Smooth muscle cell (in vitro differentiated cells): ENCODE measurements at regions not wholly inside any gene's neighbourhood (a gene's known extent, or its start where the extent isn't known, plus 50 kb on each side); places are given as distances from the start of the nearest gene placed in this dataset.
A peak's percentile ranks its signal among the peaks of the same experiment; 100 is the strongest.

Experiments used
- DNase-seq: peaks from one replicate; lab custom pipeline; 2025; ENCODE audit not compliant: unreplicated experiment; lab: John Stamatoyannopoulos, UW
- H2AFZ ChIP-seq: fragments of 200-600 bp; sonication (generic); 2 replicates; pipeline ENCODE4 v1.6.0; 2016; ENCODE audit warnings: antibody characterized with exemption, low read depth, mild to moderate bottlenecking
- H3F3A ChIP-seq: fragments of 200-600 bp; sonication (generic); 2 replicates; pipeline ENCODE4 v1.6.0; 2017; ENCODE audit warnings: antibody characterized with exemption, low read depth
- H3K27ac ChIP-seq: fragments of 200-600 bp; sonication (generic); 2 replicates; pipeline ENCODE4 v1.5.1; 2016; ENCODE audit warnings: low read depth, mild to moderate bottlenecking
- H3K27me3 ChIP-seq: fragments of 200-600 bp; sonication (generic); 2 replicates; pipeline ENCODE4 v1.6.1; 2016; ENCODE audit warnings: low read depth, mild to moderate bottlenecking
- H3K36me3 ChIP-seq: fragments of 200-600 bp; sonication (generic); 2 replicates; pipeline ENCODE4 v1.5.1; 2016; ENCODE audit warnings: low read depth
- H3K4me1 ChIP-seq: fragments of 200-600 bp; sonication (generic); 2 replicates; pipeline ENCODE4 v1.5.1; 2016; ENCODE audit warnings: low read depth
- H3K4me2 ChIP-seq: fragments of 200-600 bp; sonication (generic); 2 replicates; pipeline ENCODE4 v1.6.0; 2016; ENCODE audit warnings: mild to moderate bottlenecking
- H3K4me3 ChIP-seq: fragments of 200-600 bp; sonication (generic); 2 replicates; pipeline ENCODE4 v1.5.1; 2016; ENCODE audit warnings: mild to moderate bottlenecking
- H3K79me2 ChIP-seq: fragments of 200-600 bp; sonication (generic); 2 replicates; pipeline ENCODE4 v1.6.0; 2016; ENCODE audit warnings: low read depth, mild to moderate bottlenecking
- H3K9ac ChIP-seq: fragments of 200-600 bp; sonication (generic); 2 replicates; pipeline ENCODE4 v1.6.0; 2016; ENCODE audit warnings: low read depth
- H3K9me3 ChIP-seq: fragments of 200-600 bp; sonication (generic); replicated peaks from 2 replicates; pipeline ENCODE4 v1.5.1; 2016; ENCODE audit warnings: low read depth
- H4K20me1 ChIP-seq: fragments of 200-600 bp; sonication (generic); 2 replicates; pipeline ENCODE4 v1.6.0; 2016; ENCODE audit warnings: low read depth
- whole genome bisulfite sequencing: methylation state at CpG from one replicate; pipeline ENCODE4 v1.1.7; 2016; ENCODE audit warnings: low lambda C conversion rate; 5-methylcytosine and 5-hydroxymethylcytosine counted together
- TF ChIP-seq, protein P1 (sequence below): fragments of 200-600 bp; sonication (generic); IDR thresholded peaks from 2 replicates; pipeline ENCODE4 v1.5.1; 2017; ENCODE audit warnings: borderline replicate concordance, mild to moderate bottlenecking, antibody characterized with exemption; ENCODE audit not compliant: insufficient read depth, poor library complexity, severe bottlenecking

- no peak overlapping the region for H3K4me2 ChIP-seq
- H3K79me2 ChIP-seq: no peaks in the 10 kb centered on the region
- DNase-seq: no peak
- no peaks in the 10 kb centered on the region for H3K27me3 ChIP-seq
- H3K27ac ChIP-seq: no peak overlapping the region
- whole genome bisulfite sequencing: 89% methylated on average over 3 of the region's 3 CpGs
- TF ChIP-seq, protein P1, sequence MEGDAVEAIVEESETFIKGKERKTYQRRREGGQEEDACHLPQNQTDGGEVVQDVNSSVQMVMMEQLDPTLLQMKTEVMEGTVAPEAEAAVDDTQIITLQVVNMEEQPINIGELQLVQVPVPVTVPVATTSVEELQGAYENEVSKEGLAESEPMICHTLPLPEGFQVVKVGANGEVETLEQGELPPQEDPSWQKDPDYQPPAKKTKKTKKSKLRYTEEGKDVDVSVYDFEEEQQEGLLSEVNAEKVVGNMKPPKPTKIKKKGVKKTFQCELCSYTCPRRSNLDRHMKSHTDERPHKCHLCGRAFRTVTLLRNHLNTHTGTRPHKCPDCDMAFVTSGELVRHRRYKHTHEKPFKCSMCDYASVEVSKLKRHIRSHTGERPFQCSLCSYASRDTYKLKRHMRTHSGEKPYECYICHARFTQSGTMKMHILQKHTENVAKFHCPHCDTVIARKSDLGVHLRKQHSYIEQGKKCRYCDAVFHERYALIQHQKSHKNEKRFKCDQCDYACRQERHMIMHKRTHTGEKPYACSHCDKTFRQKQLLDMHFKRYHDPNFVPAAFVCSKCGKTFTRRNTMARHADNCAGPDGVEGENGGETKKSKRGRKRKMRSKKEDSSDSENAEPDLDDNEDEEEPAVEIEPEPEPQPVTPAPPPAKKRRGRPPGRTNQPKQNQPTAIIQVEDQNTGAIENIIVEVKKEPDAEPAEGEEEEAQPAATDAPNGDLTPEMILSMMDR: no peak
- no peaks in the 10 kb centered on the region for H3K36me3 ChIP-seq
- H4K20me1 ChIP-seq: no peaks in the 10 kb centered on the region
- no peak overlapping the region for H2AFZ ChIP-seq
- no peak overlapping the region for H3K4me3 ChIP-seq
- H3F3A ChIP-seq: no peaks in the 10 kb centered on the region
- no peaks in the 10 kb centered on the region for H3K9me3 ChIP-seq
- H3K4me1 ChIP-seq: no peaks in the 10 kb centered on the region
- H3K9ac ChIP-seq: no peak overlapping the region
Measured at GRCh38 chr18:73189718-73190117, 321.9 kb upstream of the NETO1 start.

DNA sequence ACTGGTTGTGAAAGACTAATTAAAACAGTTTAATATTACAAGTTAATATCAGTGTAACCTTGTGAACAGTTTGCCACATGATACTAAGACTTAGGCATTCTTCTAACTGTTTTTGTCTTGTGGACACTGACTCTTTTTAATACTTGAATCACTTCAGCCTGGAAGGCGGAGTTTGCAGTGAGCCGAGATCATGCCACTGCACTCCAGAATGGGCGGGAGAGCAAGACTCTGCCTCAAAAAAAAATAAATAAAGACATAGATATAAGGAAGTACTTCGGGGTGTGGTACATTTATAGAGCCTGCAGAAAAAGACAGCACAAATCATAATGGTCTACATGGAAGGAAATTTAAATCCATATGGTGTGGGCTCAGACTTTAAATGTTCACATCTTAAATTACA, 300.4 kb upstream of the NETO1 start:
- Histone ChIP-seq H3K9me3 (no peaks in the 10 kb centered on the region), H3F3A (no peaks in the 10 kb centered on the region), H3K36me3 (no peaks in the 10 kb centered on the region), H3K4me3 (no peak overlapping the region), H3K4me2 (peak overlapping the region; percentile 23), H2AFZ (no peak overlapping the region), H3K27me3 (no peaks in the 10 kb centered on the region), H3K4me1 (no peaks in the 10 kb centered on the region), H3K9ac (no peak overlapping the region), H3K79me2 (no peaks in the 10 kb centered on the region), H4K20me1 (no peaks in the 10 kb centered on the region), H3K27ac (no peak overlapping the region)
- DNase-seq: no peak
- WGBS: 56% methylated on average over 4 of the region's 4 CpGs
- TF ChIP-seq, protein P1: no peak

GRCh38 chr18:73164430-73164829, 296.6 kb upstream of the NETO1 start:
- no peaks in the 10 kb centered on the region for H3K4me1 ChIP-seq
- H3K27me3 ChIP-seq: no peaks in the 10 kb centered on the region
- H2AFZ ChIP-seq: peak overlapping the region; percentile 30
- H4K20me1 ChIP-seq: no peaks in the 10 kb centered on the region
- H3K4me3 ChIP-seq: no peak overlapping the region
- no peak overlapping the region for H3K9ac ChIP-seq
- no peak for DNase-seq
- H3K4me2 ChIP-seq: no peak overlapping the region
- H3F3A ChIP-seq: no peaks in the 10 kb centered on the region
- no peaks in the 10 kb centered on the region for H3K79me2 ChIP-seq
- no peaks in the 10 kb centered on the region for H3K9me3 ChIP-seq
- TF ChIP-seq, protein P1: no peak
- no peaks in the 10 kb centered on the region for H3K36me3 ChIP-seq
- no peak overlapping the region for H3K27ac ChIP-seq
- WGBS: 56% methylated on average over 3 of the region's 3 CpGs

GRCh38 chr18:73163236-73163635, 295.4 kb upstream of the NETO1 start:
- Histone ChIP-seq H3K36me3 (no peaks in the 10 kb centered on the region), H3K27me3 (no peaks in the 10 kb centered on the region), H3K4me3 (no peak overlapping the region), H2AFZ (no peak overlapping the region), H3K27ac (no peak overlapping the region), H3K9ac (no peak overlapping the region), H3K79me2 (no peaks in the 10 kb centered on the region), H3K4me2 (no peak overlapping the region), H3K9me3 (no peaks in the 10 kb centered on the region), H3K4me1 (no peaks in the 10 kb centered on the region), H3F3A (no peaks in the 10 kb centered on the region), H4K20me1 (no peaks in the 10 kb centered on the region)
- 85% methylated on average over 1 of the region's 1 CpG for WGBS
- TF ChIP-seq, protein P1: no peak
- DNase-seq: no peak
